Central memory CD8-positive, alpha-beta T cell (primary cell): ENCODE measurements at regions not wholly inside any gene's neighbourhood (a gene's known extent, or its start where the extent isn't known, plus 50 kb on each side); places are given as distances from the start of the nearest gene placed in this dataset.

Experiments
- ATAC-seq: fragments of 150-1000 bp; cut with Tn5 transposase; replicated peaks from 2 replicates; pipeline ENCODE4 v1.10.0; 2022; ENCODE audit warnings: mild to moderate bottlenecking, moderate FRiP score, moderate number of reproducible peaks; ENCODE audit not compliant: poor library complexity, severe bottlenecking; ENCODE audit errors: extremely low read depth
- DNase-seq, 2 donors: peaks; one replicate each; pipeline ENCODE4 v3.0.0; 2021; ENCODE audit warnings: low spot score in 2 of 2
- H3K27ac Mint-ChIP-seq: one replicate; pipeline ENCODE4 v1.8.0; 2022; ENCODE audit warnings: low read depth, mild to moderate bottlenecking, moderate library complexity, mixed read lengths
- H3K27me3 Mint-ChIP-seq: one replicate; pipeline ENCODE4 v1.8.0; 2022; ENCODE audit warnings: mixed read lengths
- H3K36me3 Mint-ChIP-seq: one replicate; pipeline ENCODE4 v1.8.0; 2022; ENCODE audit warnings: mild to moderate bottlenecking, moderate library complexity, mixed read lengths; ENCODE audit not compliant: insufficient read depth
- H3K4me1 Mint-ChIP-seq: one replicate; pipeline ENCODE4 v1.8.0; 2022; ENCODE audit warnings: mixed read lengths
- H3K4me3 Mint-ChIP-seq: one replicate; pipeline ENCODE4 v1.8.0; 2022; ENCODE audit warnings: mild to moderate bottlenecking, moderate library complexity, mixed read lengths
- H3K9me3 Mint-ChIP-seq: one replicate; pipeline ENCODE4 v1.8.0; 2022; ENCODE audit warnings: mixed read lengths

DNA sequence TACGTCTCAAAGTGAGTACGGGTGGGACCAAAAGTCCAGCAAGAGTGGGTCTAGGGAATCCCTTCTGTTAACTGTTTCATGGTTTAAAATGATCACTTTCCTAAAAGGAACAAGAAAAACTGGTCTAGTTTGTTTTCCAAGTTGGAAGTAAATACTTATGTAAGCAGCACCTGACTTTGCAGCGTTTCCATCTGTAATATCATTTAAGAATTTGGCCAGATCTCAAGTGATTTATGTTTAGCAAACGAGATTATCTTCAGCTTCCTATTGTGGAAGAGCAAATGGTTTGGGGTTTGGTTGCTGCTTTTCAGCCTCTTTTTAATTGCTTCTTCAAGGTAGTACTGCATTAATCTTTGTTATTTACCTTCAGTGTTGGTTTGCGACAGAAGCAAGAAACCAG is 50.4 kb downstream of the FHIP1A start:
- Mint-ChIP-seq H3K27me3 (peaks cover 75% of the 10 kb centered on the region), H3K4me3 (no peak overlapping the region), H3K4me1 (no peaks in the 10 kb centered on the region), H3K36me3 (no peaks in the 10 kb centered on the region), H3K9me3 (no peaks in the 10 kb centered on the region), H3K27ac (no peak overlapping the region)
- ATAC-seq (no peak), DNase-seq (no peak)

DNA sequence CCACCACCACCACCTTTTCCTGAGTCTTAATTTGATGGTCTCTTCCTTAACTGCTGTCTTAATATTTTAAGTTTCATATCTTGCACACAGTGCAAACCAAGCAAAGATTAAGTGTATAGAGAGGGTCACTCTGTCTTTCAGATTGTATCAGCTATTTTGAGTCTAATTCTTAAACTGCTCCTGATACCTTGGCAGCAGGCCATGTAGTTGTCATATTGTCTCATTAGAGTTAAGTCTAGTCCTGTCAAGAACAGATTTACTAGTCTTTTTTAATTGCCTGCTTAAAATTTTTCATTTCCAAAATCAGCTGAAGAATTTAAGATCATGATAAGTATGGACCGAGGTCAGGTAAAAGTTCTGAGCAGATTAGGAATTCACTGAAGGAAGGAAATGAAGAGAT is 51.5 kb downstream of the FHIP1A start:
- no peaks in the 10 kb centered on the region for H3K4me1 Mint-ChIP-seq
- no peaks in the 10 kb centered on the region for H3K36me3 Mint-ChIP-seq
- H3K9me3 Mint-ChIP-seq: no peaks in the 10 kb centered on the region

DNA sequence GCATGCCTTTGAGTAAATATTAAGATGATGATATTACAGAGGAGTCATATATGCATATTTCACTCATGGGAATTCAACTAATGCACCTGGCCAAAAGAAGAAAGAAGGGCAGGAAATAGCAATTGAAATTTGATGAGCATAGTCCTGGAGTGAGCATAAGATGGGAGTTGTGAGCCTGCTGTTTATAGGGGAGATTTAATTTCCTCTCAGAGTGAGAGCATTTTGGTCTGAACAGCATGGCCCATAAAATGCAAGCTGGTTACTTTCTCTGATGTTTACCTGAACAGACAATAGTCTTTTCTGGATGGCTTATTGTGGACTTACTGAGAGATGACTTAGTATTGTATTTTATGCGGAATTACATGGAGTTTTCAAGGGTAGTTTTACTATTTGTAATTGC is 53.6 kb downstream of the FHIP1A start:
- H3K9me3 Mint-ChIP-seq: no peaks in the 10 kb centered on the region
- no peak overlapping the region for H3K4me3 Mint-ChIP-seq
- H3K27ac Mint-ChIP-seq: no peak overlapping the region
- ATAC-seq (no peak), DNase-seq (no peak)
- no peaks in the 10 kb centered on the region for H3K36me3 Mint-ChIP-seq
- H3K27me3 Mint-ChIP-seq: peaks cover 79% of the 10 kb centered on the region
- no peaks in the 10 kb centered on the region for H3K4me1 Mint-ChIP-seq

More for the DNA sequence above, 51.5 kb downstream of the FHIP1A start:
- peaks cover 77% of the 10 kb centered on the region for H3K27me3 Mint-ChIP-seq
- no peak for DNase-seq
- ATAC-seq: no peak
- no peak overlapping the region for H3K27ac Mint-ChIP-seq
- H3K4me3 Mint-ChIP-seq: no peak overlapping the region

DNA sequence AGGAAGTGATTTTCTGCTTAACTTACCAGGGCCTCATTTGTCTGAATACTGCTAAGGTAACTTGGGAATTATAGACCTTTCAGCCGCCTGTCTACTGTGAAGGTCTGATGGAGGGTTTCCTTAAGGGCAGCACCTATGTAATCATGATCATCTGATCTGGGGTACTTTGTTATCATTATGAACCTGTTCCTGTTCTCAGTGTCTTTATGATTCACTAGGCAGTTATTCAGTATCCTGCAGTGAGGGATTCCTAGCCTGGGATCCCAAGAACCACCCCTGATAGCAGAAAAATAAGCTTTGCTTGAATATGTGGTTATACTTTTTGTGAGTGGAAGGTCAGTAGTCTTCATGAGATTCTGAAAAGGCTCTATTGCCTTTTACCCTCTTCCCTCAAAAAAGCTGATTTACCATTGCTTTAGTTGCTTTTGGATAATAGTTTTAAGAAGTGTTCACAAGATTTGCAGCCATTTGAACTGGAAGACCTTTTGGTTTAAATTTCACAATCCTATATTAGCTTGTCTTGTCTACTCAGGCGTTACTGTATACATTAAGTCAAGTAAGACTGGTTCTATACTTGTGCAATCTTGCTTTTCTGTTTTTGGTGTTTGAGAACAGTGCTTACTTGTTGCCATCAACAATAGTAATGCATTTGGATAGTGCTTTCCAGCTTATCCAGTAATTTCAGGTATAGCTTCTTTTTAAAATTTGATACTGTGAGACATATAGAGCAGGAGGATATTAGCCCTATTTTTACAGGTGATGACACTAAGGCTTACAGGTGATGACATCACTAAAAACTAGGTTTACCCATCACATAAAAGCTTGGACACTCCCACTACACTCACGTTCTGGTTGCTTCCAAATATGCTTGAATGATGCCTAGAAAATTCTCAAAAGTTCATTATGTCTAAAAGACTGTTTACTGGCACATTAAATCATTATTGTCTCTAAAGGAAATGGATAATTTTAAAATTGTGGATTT is 60.0 kb downstream of the FHIP1A start:
- no peaks in the 10 kb centered on the region for H3K9me3 Mint-ChIP-seq
- no peak for DNase-seq
- H3K4me1 Mint-ChIP-seq: no peaks in the 10 kb centered on the region
- H3K36me3 Mint-ChIP-seq: no peaks in the 10 kb centered on the region
- ATAC-seq: no peak
- no peak overlapping the region for H3K27ac Mint-ChIP-seq
- H3K27me3 Mint-ChIP-seq: peaks cover 33% of the 10 kb centered on the region
- no peak overlapping the region for H3K4me3 Mint-ChIP-seq

DNA sequence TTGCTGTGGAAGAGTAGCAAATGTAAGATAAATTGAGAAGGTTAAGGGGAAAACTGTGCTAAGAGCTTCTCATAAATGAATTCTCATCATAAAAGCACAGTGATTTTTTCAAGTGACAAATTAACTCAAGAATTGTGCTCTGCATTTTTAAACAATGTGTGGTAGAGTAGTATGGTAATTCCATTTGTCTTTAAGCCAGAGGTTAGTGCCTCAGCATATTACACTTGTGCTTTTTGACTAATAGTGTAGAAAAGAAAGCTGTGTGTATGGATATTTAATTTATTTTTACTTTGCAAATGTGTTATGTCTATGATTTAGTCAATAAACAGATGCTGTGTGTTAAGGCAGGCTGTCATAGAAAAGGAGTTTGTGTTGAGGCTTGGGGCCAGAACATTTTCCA is 61.0 kb downstream of the FHIP1A start:
- Mint-ChIP-seq H3K27me3 (peaks cover 28% of the 10 kb centered on the region), H3K27ac (no peak overlapping the region), H3K9me3 (no peaks in the 10 kb centered on the region), H3K36me3 (no peaks in the 10 kb centered on the region), H3K4me1 (no peaks in the 10 kb centered on the region), H3K4me3 (no peak overlapping the region)
- no peak for DNase-seq
- ATAC-seq: no peak

DNA sequence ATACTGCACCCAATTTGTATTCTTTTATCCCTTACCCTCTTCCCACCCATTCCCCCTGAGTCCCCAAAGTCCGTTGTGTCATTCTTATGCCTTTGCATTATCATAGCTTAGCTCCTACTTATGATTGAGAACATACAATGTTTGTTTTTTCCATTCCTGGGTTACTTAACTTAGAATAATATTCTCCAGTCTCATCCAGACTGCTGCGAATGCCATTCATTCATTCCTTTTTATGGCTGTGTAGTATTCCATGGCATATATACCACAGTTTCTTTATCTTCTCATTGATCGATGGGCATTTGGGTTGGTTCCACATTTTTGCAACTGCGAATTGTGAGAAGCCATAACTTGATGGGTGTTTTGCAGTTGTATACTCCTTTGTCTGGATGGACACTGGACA is 62.8 kb downstream of the FHIP1A start:
- peaks cover 18% of the 10 kb centered on the region for H3K27me3 Mint-ChIP-seq
- no peaks in the 10 kb centered on the region for H3K9me3 Mint-ChIP-seq
- no peaks in the 10 kb centered on the region for H3K4me1 Mint-ChIP-seq
- DNase-seq (no peak), ATAC-seq (no peak)
- H3K36me3 Mint-ChIP-seq: no peaks in the 10 kb centered on the region
- H3K4me3 Mint-ChIP-seq: no peak overlapping the region
- no peak overlapping the region for H3K27ac Mint-ChIP-seq

DNA sequence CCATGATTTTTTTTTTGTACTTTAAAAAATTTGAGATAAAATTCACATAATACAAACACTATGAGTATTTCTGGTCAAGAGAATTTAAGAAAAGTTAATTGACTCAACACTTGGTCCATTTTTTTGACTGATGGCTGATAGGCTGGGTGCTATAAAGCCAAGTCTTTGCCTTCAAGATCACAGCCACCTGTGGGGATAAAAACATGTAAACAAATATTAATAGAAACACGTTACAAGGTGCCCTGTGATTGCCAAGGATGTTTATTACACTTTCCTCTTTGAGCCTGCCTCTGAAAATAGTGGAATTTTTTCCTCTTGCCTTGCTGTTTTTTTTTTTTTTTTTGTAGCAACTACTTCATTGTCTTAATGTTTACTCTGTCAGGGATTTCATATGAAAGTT is 63.3 kb downstream of the FHIP1A start:
- DNase-seq (no peak), ATAC-seq (no peak)
- H3K27ac Mint-ChIP-seq: no peak overlapping the region
- H3K36me3 Mint-ChIP-seq: no peaks in the 10 kb centered on the region
- H3K4me1 Mint-ChIP-seq: no peaks in the 10 kb centered on the region
- H3K4me3 Mint-ChIP-seq: no peak overlapping the region
- no peaks in the 10 kb centered on the region for H3K9me3 Mint-ChIP-seq
- peaks cover 12% of the 10 kb centered on the region for H3K27me3 Mint-ChIP-seq

DNA sequence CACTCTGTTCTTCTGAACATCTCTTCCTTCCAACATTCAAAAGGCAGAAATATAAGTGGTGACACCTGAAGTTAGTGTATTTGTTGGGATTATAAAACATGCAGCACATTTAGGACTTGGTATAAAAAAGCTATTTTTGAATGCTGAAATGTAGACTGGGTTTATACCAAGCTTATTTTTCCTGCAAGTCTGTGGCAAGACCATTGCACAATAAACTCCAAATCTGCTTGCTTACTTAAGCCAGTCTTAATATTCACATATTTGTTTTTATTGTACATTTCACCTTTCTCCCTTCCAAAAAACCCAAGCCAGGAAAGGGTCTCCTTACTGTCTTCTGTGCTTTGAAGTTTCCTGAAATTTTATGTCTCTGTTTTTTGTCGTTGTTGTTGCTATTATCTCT is 63.7 kb downstream of the FHIP1A start:
- Mint-ChIP-seq H3K27me3 (peaks cover 12% of the 10 kb centered on the region), H3K36me3 (no peaks in the 10 kb centered on the region), H3K9me3 (no peaks in the 10 kb centered on the region), H3K4me3 (no peak overlapping the region), H3K27ac (no peak overlapping the region), H3K4me1 (no peaks in the 10 kb centered on the region)
- DNase-seq: no peak
- ATAC-seq: no peak

DNA sequence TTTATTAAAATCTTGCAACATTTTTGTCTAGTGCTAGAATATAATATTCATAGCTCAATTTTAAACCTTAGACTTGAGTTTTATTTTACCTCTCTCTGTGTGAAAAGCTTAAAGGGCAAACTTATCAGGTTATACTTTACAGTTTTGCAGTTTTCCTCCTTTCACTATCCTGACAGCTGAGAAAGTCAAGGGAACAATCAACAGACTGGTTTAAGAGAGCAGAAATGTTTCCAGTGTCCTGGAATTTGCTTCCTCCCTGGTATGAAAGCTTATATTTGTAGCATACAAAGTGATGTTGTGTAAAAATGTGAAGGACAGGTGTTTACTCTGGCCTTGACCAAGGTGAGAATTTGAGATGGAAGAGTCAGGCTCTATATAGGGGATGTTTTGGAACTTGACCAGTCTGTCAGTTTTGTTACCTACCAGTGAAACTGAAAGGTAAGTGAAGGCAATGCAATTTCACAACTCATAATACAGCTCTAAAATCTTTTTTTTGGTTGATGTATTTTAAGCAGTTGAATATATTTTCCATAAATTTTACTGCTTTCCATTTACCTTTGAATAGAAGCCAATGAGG is 64.6 kb downstream of the FHIP1A start:
- Mint-ChIP-seq H3K4me3 (no peak overlapping the region), H3K27me3 (peaks cover 15% of the 10 kb centered on the region), H3K9me3 (no peaks in the 10 kb centered on the region), H3K27ac (no peak overlapping the region), H3K4me1 (no peaks in the 10 kb centered on the region), H3K36me3 (no peaks in the 10 kb centered on the region)
- ATAC-seq: no peak
- no peak for DNase-seq

DNA sequence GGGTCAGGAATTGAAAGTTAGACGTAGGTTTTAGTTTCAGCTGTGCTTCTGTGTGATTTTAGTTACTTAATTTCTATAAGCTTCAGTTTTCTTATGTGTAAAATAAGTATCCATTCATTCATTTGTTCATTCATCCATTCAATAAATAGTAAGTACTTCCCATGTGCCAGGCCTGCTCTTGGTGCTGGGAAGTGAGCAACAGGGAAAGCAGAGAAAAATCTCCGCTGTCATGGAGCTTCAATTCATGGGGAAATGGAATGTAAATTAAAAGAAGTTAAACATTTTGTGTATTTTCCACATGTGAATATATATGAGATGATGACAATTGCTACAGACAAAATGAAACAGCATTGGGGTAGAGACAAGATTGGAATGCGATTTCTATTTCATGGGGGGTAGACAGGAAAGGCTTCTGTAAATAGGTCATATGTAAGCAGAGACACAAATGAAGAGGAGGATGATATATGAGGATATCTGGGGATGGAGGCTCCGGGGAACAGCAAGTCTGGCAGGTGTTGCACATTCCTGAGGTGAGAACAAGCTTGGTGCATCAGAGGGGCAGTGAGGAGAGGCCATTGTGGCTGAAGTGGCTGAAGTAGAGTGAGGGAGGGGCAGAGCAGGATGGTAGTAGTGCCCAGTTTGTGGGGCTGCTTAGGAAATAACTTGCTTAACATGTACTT is 66.2 kb downstream of the FHIP1A start:
- H3K27ac Mint-ChIP-seq: no peak overlapping the region

DNA sequence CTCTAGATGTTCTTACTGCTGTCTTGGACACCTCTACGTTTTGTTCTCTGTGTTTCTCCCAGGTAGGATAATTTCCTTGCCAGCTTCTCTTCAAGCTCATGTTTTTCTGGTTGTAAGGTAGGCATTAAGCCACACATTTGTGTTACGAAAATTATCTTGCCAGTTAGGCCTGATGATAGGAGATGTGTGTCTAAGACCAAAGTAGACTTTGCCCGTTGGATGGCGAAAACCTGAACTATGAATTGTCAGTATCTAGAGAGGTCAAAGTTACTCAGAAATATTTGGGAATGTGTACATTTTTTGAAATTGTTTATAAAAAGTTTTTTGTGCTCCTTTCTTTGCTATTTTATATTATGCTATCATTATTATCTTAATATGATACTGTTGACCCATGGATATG is 72.8 kb downstream of the FHIP1A start:
- H3K27me3 Mint-ChIP-seq: peaks cover 48% of the 10 kb centered on the region
- DNase-seq (no peak), ATAC-seq (no peak)
- H3K9me3 Mint-ChIP-seq: no peaks in the 10 kb centered on the region
- no peak overlapping the region for H3K27ac Mint-ChIP-seq
- H3K36me3 Mint-ChIP-seq: peaks cover 1% of the 10 kb centered on the region
- no peak overlapping the region for H3K4me3 Mint-ChIP-seq
- no peaks in the 10 kb centered on the region for H3K4me1 Mint-ChIP-seq

More for the DNA sequence above, 66.2 kb downstream of the FHIP1A start:
- H3K36me3 Mint-ChIP-seq: no peaks in the 10 kb centered on the region
- peaks cover 31% of the 10 kb centered on the region for H3K27me3 Mint-ChIP-seq
- ATAC-seq (no peak), DNase-seq (no peak)
- H3K4me1 Mint-ChIP-seq: no peaks in the 10 kb centered on the region
- H3K9me3 Mint-ChIP-seq: no peaks in the 10 kb centered on the region
- H3K4me3 Mint-ChIP-seq: no peak overlapping the region

DNA sequence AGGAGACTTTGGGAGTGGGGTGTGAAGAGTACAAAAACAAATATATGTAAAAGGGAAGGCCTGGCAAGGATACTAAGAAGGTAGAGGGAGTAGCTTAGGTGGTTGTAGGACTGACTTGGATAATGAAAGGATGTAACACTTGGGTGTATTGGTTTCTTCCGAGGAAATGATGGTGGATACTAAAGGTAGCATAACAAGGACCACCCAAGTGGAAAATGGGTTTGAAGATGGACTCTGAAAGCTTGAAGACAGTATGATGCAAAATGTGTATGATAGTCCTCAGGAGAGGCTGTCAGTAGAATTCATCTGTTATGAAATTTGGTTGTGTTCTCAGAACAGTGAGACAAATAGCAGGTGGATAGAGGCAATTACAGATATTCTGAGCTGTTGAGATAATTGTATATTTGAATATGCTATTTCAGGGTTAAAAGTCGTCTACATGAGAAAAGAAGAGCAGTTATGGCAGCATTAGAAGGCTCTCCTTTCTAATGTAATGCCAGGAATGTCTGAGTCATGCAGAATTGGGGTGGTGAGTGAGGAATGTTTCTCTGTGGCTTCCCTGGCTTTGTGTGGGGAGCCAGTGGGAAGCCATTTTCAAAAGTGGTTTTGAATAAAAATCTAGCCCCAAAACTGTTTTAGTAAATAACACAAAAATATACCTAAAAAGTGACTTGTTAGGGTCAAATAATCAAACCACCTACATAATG is 75.6 kb downstream of the FHIP1A start:
- Mint-ChIP-seq H3K27me3 (peaks cover 63% of the 10 kb centered on the region), H3K36me3 (peaks cover 1% of the 10 kb centered on the region), H3K4me3 (no peak overlapping the region), H3K27ac (no peak overlapping the region), H3K4me1 (no peaks in the 10 kb centered on the region), H3K9me3 (peaks cover 6% of the 10 kb centered on the region)
- DNase-seq (no peak), ATAC-seq (no peak)
